ENCODE measurements at regions not wholly inside any gene's neighbourhood (a gene's known extent, or its start where the extent isn't known, plus 50 kb on each side); places are given as distances from the start of the nearest gene placed in this dataset.

GRCh38 chr5:58143727-58144126, 316.2 kb downstream of the PLK2 start:
- DNase-seq: no peak

DNA sequence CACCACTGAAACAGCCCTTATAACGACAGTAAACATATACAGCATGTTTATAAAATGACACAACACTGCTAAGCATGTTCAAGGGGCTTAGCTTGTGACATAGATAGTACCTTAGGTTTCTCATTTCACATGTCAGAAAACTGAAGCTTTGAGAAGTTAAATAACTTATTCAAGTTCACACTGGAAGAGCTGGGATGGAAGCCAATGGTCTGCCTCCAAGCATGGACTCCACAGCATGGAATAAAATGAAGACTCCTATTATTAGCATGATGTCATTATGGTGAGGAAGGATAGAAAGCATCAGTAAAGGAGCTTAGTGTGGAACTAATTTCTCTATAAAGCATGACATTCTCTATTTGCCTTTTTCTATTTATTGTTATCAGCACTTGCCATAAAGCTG, 316.7 kb downstream of the PLK2 start:
- DNase-seq: no peak

DNA sequence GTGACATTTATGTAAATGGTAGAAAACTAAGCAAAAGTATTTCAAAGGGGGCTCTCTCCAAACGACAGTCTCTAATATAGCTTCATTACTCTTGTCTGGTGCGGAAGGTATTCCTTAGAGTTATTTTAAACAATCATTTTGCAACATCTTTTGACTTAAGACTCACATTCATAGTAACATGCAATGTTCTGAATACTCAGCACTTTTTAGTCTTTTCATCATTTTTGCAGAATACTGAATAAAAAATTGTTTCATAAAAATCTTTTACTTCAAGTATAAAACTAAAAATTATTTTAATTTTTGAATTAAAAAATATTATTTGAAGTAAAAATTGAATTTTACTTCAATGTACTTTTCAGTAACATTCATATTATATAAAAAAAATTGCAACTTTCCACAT, 321.1 kb downstream of the PLK2 start:
- DNase-seq: no peak

GRCh38 chr5:58136406-58136805, 323.5 kb downstream of the PLK2 start:
- no peak for DNase-seq

DNA sequence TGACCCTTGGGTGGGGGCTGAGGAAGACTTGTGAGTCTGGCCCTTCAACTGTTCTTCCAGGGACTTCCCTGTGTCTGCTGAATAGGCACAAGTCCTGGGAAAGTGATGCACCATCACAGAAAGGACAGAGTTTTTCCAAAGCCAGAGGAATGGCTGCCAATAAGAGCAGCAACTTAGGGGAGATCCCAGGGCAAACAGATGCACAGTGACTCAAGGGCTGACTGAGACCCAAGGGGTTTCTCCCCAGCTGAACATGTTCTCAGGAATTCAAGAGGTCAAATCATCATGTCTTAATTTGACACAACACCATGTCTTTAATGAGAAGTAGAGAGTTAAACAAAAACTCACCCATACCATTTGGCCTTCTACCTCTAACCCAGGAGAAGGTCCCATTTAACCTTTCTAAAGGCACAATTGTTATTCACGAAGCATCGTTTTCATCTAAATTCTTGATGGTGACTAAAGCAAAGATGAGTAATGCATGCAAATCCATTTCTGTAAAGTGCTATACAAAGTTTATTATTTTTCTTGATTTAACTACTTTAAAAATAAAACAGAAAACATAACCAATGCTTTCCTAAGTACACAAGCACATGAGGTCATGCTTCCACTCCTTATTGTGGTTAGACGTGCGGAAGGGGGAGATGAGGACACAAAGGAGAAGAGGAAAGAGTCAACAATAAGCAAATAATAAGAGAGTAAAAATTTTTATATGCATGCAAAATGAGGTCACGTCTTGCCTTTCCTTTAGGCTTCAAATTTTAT, 324.1 kb downstream of the PLK2 start:
- DNase-seq: no peak

- DNase-seq: peak in 1 of 2 experiments; percentile 42
Measured at GRCh38 chr5:58133631-58134296, 326.1 kb downstream of the PLK2 start.

DNA sequence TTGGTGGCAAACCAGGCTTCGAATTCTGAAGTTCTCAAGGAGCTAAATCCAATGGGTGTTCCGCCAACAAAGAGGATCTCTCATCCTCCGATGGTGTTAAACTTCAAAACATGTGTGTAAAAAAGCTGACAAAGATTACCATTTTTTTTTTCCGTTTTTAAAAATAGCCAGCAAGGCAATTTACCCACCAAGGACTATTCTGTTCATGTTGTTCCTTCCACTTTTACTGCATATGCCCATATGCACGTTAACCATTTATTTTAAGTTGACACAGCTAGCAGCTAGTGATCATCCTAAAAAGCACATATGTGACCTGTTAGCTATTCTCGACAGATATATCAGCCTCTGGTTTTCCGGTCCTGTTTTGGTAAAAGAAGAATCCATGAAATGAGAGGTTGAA, 326.7 kb downstream of the PLK2 start:
- DNase-seq: no peak

DNA sequence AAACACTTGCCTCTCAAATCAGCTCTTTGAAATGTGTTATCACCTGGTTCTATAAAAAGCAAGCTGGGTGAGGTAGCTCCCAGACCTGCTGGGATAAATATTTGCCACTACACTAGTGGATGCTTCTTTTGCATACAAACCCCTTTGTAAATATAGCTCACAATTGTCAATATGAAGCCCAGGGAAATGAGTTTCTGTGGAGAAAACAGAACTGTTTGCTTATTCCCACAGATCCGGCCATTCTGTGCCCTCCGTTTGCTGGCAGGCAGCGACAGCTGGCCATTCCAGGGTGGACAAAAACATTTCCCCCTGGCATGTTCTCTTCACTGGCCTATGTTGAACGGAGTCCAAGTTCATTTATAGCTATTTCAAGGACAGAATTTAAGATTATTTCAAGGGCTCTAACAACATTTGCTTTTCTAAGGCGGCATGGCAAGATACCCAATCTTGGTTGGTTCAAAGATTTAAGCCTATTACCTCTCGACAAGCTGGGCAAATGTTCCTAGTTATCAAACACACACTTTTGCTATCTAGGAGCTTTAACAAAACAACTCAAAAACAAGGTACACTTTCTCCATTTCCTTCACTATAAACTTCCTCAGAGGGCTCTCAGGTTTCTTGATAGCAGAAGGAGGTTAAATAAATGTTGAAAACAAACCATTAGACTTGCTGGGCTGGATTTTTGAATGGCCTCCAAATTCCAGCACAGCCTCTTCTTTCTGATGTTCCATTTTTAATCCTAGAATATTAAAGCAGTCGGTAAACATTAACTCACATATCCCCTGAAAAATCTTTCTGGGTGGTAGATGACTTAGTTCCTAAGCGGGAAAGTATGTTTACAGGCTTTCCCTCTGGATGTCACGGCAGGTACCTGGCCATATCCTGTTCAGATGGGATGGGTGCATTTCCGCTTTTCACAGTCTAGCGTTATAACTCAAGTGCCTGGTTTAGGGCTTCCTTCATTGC, 332.3 kb downstream of the PLK2 start:
- DNase-seq: peak; percentile 11 to 70

- no peak for DNase-seq
Measured at GRCh38 chr5:58123501-58123900, 336.4 kb downstream of the PLK2 start.

GRCh38 chr5:58122848-58123392, 337.0 kb downstream of the PLK2 start:
- no peak for DNase-seq

DNA sequence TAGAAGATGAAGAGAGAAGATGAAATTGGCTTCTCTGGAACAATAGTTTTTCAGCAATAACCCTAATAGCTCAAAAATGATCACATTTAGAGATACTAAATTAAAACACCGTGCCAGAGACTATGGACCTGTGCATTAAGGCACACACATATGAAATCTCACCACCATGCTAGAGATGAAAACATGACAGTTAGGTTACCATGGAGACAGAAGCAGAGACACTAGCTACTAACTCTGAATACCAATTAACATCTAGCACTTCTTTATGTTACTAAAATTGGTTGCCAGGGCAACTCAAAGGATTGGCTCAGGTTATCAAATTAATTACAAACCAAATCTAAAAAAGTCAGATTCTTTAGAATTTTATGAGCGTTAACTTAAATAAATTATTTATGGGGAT, 337.7 kb downstream of the PLK2 start:
- peak in 1 of 2 experiments; percentile 2 for DNase-seq

- no peak for DNase-seq
Measured at GRCh38 chr5:58121391-58121790, 338.5 kb downstream of the PLK2 start.

DNA sequence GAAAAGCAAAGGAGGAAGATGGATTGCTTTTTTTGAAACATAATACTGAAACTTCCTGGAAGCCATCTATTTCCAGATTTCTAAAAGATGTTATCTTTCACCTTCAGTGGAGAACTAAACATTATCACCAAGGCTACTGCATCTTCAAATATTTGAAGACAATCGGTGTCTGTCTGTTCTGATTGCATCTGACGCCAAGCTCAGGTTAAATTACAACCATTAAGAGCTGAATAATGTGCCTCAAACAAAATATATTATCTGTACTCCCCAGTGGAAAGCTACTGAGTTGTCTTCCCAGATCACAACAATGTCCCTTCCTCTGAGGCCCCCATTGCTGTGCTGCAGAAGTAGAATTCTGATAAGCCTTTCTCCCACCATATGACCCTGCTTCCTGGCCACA, 342.3 kb downstream of the PLK2 start:
- DNase-seq: no peak

GRCh38 chr5:58116346-58116745, 343.5 kb downstream of the PLK2 start:
- no peak for DNase-seq

- DNase-seq: no peak
Measured at GRCh38 chr5:58115811-58116210, 344.1 kb downstream of the PLK2 start.

GRCh38 chr5:58114324-58114723, 345.6 kb downstream of the PLK2 start:
- DNase-seq: no peak

DNA sequence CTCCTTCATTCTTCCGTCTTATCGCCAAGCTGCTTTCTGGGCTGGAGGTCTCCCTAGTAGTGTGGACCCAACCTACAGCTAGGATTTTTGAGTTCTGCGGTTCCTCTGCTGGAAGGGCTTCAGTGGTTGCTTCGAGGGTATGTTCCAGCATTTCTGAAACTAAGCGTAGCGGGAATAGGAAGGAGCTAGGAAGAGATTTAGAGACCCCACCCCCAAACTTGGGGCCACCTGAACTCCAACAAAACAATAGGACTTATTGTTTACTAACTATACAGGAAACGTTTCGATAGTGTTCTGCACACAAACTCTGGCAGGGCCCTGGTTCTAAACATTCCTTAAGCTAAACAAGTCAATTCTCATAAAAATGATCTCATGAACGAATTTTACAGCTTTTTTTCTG, 346.7 kb downstream of the PLK2 start:
- DNase-seq: no peak

GRCh38 chr5:58108511-58108910, 351.4 kb downstream of the PLK2 start:
- DNase-seq: no peak

DNA sequence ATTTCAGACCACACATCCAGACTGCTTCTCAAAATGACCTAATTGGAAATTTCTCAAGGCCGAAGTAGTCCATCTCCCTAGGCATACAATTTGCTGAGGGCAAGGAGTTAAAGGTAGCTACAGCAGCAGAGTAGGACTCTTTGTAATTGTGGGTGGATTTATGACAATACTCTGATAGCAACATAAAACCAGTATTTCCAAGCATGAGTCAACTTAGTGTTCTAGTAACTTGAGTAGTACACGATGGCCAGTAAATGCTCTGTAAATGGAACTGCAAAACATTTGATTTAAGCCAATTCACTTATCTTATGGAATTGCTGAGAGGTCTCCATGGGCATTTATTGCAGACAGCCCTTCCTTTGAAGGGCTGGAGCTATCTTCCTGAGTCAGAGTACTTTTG, 352.2 kb downstream of the PLK2 start:
- DNase-seq: no peak

- no peak for DNase-seq
Measured at GRCh38 chr5:58106754-58107410, 353.0 kb downstream of the PLK2 start.

- DNase-seq: no peak
Measured at GRCh38 chr5:58105836-58106235, 354.1 kb downstream of the PLK2 start.

DNA sequence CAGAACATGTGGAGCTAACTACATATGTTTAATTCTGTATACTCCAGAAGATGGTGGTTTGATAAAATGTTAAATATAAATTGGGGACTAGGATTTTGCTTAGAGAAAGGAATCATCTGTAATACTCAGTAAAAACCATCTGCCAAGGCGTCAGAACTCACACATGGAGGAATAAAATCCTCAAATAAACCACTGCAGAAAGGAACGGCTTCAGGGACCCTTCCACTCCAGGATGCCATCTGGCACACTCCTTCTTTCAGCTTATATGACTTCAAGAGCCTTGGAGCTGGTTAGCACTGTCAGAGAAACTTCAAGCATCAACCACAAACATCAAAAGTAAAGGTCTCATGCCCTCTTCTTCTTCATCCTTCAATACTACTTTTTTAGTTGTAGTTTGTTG, 360.6 kb downstream of the PLK2 start:
- DNase-seq: no peak

- DNase-seq: no peak
Measured at GRCh38 chr5:58094031-58094430, 365.9 kb downstream of the PLK2 start.

Data from NCI-H2081 (cell line).